ENCODE measurements at regions not wholly inside any gene's neighbourhood (a gene's known extent, or its start where the extent isn't known, plus 50 kb on each side); places are given as distances from the start of the nearest gene placed in this dataset.

DNA sequence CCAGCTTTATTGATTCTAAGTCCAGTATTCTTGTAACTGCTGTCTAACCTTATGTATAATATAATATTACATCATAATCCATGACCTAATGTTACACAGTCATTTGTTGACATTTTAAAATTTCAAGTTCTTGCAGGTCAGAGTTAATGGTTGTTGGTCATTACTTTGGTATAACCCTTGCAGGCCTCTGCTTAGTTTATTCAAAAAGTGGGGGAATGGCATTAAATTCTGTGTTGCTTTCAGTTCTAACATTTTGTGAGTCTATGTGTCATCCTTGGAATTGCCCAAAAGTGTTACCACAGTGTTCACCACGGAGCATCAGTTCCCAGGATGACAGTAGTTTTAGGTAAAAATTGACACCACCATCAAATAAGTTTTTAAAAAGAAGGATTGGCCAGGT, 174.8 kb upstream of the BCL6 start:
- in situ Hi-C loops (cut with HindIII; ENCODE audit: low pct_unique_long_range_greater_than_20kb, low sequenced_read_pairs): no loop called here

GRCh38 chr3:187920913-187921312, 175.6 kb upstream of the BCL6 start:
- no peak for DNase-seq (ENCODE audit: low read depth, low spot score)
- Histone ChIP-seq H3K36me3 (ENCODE audit: control insufficient read depth, insufficient read depth, low read length) (no peaks in the 10 kb centered on the region), H3K4me3 (ENCODE audit: low read depth in 2 of 2, low read length in 2 of 2) (no peak overlapping the region), H3K27me3 (ENCODE audit: control insufficient read depth, insufficient read depth, low read length) (no peaks in the 10 kb centered on the region), H3K4me1 (ENCODE audit: control insufficient read depth, insufficient read depth, low read length) (no peaks in the 10 kb centered on the region; the same call in 1 of the 2 replicates), H3K9me3 (ENCODE audit: control insufficient read depth, insufficient read depth, low read depth, low read length) (0 out of 2 replicates have a peak, but pooled peaks cover 10% of the 10 kb centered on the region), H3K27ac (ENCODE audit: low read length) (no peak overlapping the region)
- ChIA-PET CTCF (no interaction called here), POLR2A (no interaction called here)
- no TSS peak for BruUV-seq (replicated peaks)
- no peak for ATAC-seq
- TF ChIP-seq REST (IDR thresholded peaks at IDR 0.05; ENCODE audit: insufficient read depth in 1 of 2, low read depth in 2 of 2, low read length in 1 of 2): no peak
- intact Hi-C loops (cut with micrococcal nuclease; ENCODE audit: unreplicated experiment) (no loop called here), in situ Hi-C loops (cut with HindIII; ENCODE audit: low pct_unique_long_range_greater_than_20kb, low sequenced_read_pairs) (no loop called here)

More for the DNA sequence above, 174.8 kb upstream of the BCL6 start:
- no TSS peak for BruUV-seq (replicated peaks)
- ATAC-seq (no peak), DNase-seq (ENCODE audit: low read depth, low spot score) (no peak)
- POLR2A ChIA-PET: interaction anchor here (0.7 kb wide), 1 partner anchor 646 kb away, joined by 11 read pairs; no protein-coding TSS in a partner anchor
- CTCF ChIA-PET: no interaction called here
- Histone ChIP-seq H3K9me3 (ENCODE audit: control insufficient read depth, insufficient read depth, low read depth, low read length) (0 out of 2 replicates have a peak, but pooled peaks cover 8% of the 10 kb centered on the region), H3K4me3 (ENCODE audit: low read depth in 2 of 2, low read length in 2 of 2) (no peak overlapping the region), H3K36me3 (ENCODE audit: control insufficient read depth, insufficient read depth, low read length) (no peaks in the 10 kb centered on the region), H3K27ac (ENCODE audit: low read length) (no peak overlapping the region), H3K27me3 (ENCODE audit: control insufficient read depth, insufficient read depth, low read length) (no peaks in the 10 kb centered on the region), H3K4me1 (ENCODE audit: control insufficient read depth, insufficient read depth, low read length) (peaks cover 7% of the 10 kb centered on the region)
- TF ChIP-seq SIN3A (IDR thresholded peaks at IDR 0.05; ENCODE audit: borderline replicate concordance, insufficient read depth, low read depth, low read length) (no peak), TCF7L2 (IDR thresholded peaks at IDR 0.05; ENCODE audit: low read depth, low read length) (no peak), REST (IDR thresholded peaks at IDR 0.05; ENCODE audit: insufficient read depth in 1 of 2, low read depth in 2 of 2, low read length in 1 of 2) (no peak), POLR2AphosphoS5 (IDR thresholded peaks at IDR 0.05; ENCODE audit: low read depth, low read length) (no peak)
- TF ChIP-seq, protein P1, sequence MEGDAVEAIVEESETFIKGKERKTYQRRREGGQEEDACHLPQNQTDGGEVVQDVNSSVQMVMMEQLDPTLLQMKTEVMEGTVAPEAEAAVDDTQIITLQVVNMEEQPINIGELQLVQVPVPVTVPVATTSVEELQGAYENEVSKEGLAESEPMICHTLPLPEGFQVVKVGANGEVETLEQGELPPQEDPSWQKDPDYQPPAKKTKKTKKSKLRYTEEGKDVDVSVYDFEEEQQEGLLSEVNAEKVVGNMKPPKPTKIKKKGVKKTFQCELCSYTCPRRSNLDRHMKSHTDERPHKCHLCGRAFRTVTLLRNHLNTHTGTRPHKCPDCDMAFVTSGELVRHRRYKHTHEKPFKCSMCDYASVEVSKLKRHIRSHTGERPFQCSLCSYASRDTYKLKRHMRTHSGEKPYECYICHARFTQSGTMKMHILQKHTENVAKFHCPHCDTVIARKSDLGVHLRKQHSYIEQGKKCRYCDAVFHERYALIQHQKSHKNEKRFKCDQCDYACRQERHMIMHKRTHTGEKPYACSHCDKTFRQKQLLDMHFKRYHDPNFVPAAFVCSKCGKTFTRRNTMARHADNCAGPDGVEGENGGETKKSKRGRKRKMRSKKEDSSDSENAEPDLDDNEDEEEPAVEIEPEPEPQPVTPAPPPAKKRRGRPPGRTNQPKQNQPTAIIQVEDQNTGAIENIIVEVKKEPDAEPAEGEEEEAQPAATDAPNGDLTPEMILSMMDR (IDR thresholded peaks at IDR 0.05): no peak
- intact Hi-C loops (cut with micrococcal nuclease; ENCODE audit: unreplicated experiment): no loop called here

Measured in Panc1 (cell line).